SK-N-SH (cell line): ENCODE measurements at regions not wholly inside any gene's neighbourhood (a gene's known extent, or its start where the extent isn't known, plus 50 kb on each side); places are given as distances from the start of the nearest gene placed in this dataset.

Source experiments
- CTCF ChIA-PET: fragments of 300-600, 350-600 bp; formaldehyde crosslinking; extraction: SDS; loops from one replicate; lab custom pipeline; 2021; lab: Yijun Ruan, JAX
- POLR2A ChIA-PET: fragments of 350-600 bp; sonication (Branson Sonifier 250); formaldehyde crosslinking; extraction: SDS; loops from one replicate; lab custom pipeline; 2020; ENCODE audit warnings: antibody characterized with exemption, inconsistent platforms; lab: Yijun Ruan, JAX
- DNase-seq: peaks from one replicate; pipeline ENCODE4 v3.0.0; 2012
- H2AFZ ChIP-seq: fragments of 200-600 bp; sonication (generic); 2 replicates; pipeline ENCODE4 v1.8.1; 2016; ENCODE audit warnings: antibody characterized with exemption, mild to moderate bottlenecking, low read depth
- H3F3A ChIP-seq: fragments of 200-600 bp; sonication (generic); replicated peaks from 2 replicates; pipeline ENCODE3; 2016; ENCODE audit warnings: antibody characterized with exemption, mild to moderate bottlenecking; ENCODE audit not compliant: insufficient read depth
- H3K27ac ChIP-seq, 2 experiments: fragments of 200-500 bp in 1 of 2; fragments of 200-600 bp in 1 of 2; sonication (Bioruptor generic) in 1 of 2; sonication (generic), shearing (Covaris generic) in 1 of 2; 2 replicates each; pipeline versions ENCODE4 v1.5.1 to v1.6.1; 2014 to 2016; ENCODE audit warnings: low read depth in 2 of 2, inconsistent platforms in 1 of 2, low read length in 1 of 2, mild to moderate bottlenecking in 1 of 2, mixed read lengths in 1 of 2
- H3K27me3 ChIP-seq: fragments of 200-600 bp; sonication (generic), shearing (Covaris generic); 2 replicates; pipeline ENCODE4 v1.6.1; 2016; ENCODE audit warnings: mixed run types; ENCODE audit not compliant: insufficient read depth
- H3K36me3 ChIP-seq, 2 experiments: fragments of 200-500 bp in 1 of 2; fragments of 200-600 bp in 1 of 2; sonication (Bioruptor generic) in 1 of 2; sonication (generic) in 1 of 2; replicated peaks in 1 of 2; 2 replicates each; pipeline versions ENCODE3 to v1.5.1; 2014 to 2016; ENCODE audit warnings: low read length in 1 of 2, mild to moderate bottlenecking in 1 of 2; ENCODE audit not compliant: insufficient read depth in 2 of 2, control insufficient read depth in 1 of 2
- H3K4me1 ChIP-seq, 2 experiments: fragments of 200-500 bp in 1 of 2; fragments of 200-600 bp in 1 of 2; sonication (Bioruptor generic) in 1 of 2; sonication (generic), shearing (Covaris generic) in 1 of 2; 2 replicates each; pipeline versions ENCODE4 v1.5.1 to v1.6.1; 2014 to 2016; ENCODE audit warnings: low read depth in 1 of 2, low read length in 1 of 2, mixed run types in 1 of 2; ENCODE audit not compliant: insufficient read depth in 2 of 2, control insufficient read depth in 1 of 2
- H3K4me2 ChIP-seq: fragments of 200-600 bp; sonication (generic), shearing (Covaris generic); 2 replicates; pipeline ENCODE4 v1.6.1; 2017; ENCODE audit warnings: mixed run types
- H3K4me3 ChIP-seq, 2 experiments: fragments of 200-500 bp in 1 of 2; fragments of 200-600 bp in 1 of 2; sonication (Bioruptor generic) in 1 of 2; sonication (generic), shearing (Covaris generic) in 1 of 2; 2 replicates each; pipeline versions ENCODE4 v1.5.1 to v1.8.1; 2014 to 2016; ENCODE audit warnings: low read depth in 2 of 2, inconsistent platforms in 1 of 2, low read length in 1 of 2, mild to moderate bottlenecking in 1 of 2, mixed read lengths in 1 of 2, moderate library complexity in 1 of 2
- H3K79me2 ChIP-seq: fragments of 200-600 bp; sonication (generic); 2 replicates; pipeline ENCODE4 v1.8.1; 2017; ENCODE audit warnings: mild to moderate bottlenecking; ENCODE audit not compliant: insufficient read depth
- H3K9ac ChIP-seq: fragments of 200-600 bp; sonication (generic); 2 replicates; pipeline ENCODE4 v1.6.1; 2017; ENCODE audit warnings: mixed run types
- H3K9me2 ChIP-seq: fragments of 200-600 bp; sonication (generic); 2 replicates; pipeline ENCODE4 v1.6.1; 2017; ENCODE audit warnings: mixed run types
- H3K9me3 ChIP-seq: fragments of 200-600 bp; sonication (generic); 2 replicates; pipeline ENCODE4 v1.6.1; 2017; ENCODE audit warnings: mixed run types, mild to moderate bottlenecking, moderate library complexity
- H4K20me1 ChIP-seq: fragments of 200-600 bp; sonication (generic); 2 replicates; pipeline ENCODE4 v1.6.1; 2017; ENCODE audit warnings: mild to moderate bottlenecking, mixed run types; ENCODE audit not compliant: insufficient read depth
- FOXJ3 ChIP-seq: sonication (generic); formaldehyde crosslinking; IDR thresholded peaks from 2 replicates; pipeline ENCODE4 v1.5.1; 2020; ENCODE audit warnings: mild to moderate bottlenecking, missing genetic modification reagents
- MAX ChIP-seq: IDR thresholded peaks from 2 replicates; pipeline ENCODE4 v1.4.0; 2012; ENCODE audit warnings: low read depth
- POLR2AphosphoS5 ChIP-seq: IDR thresholded peaks from 2 replicates; pipeline ENCODE4 v1.6.1; 2012; ENCODE audit warnings: low read depth, low read length
- USF1 ChIP-seq: IDR thresholded peaks from 2 replicates; pipeline ENCODE4 v1.4.0; 2012; ENCODE audit warnings: low read depth, borderline replicate concordance
- ZBTB33 ChIP-seq: IDR thresholded peaks from 2 replicates; pipeline ENCODE4 v1.4.0; 2012; ENCODE audit warnings: low read depth, borderline replicate concordance
- WGBS: methylation state at CpG from one replicate; pipeline ENCODE4 v1.1.6; 2017; ENCODE audit warnings: low lambda C conversion rate; 5-methylcytosine and 5-hydroxymethylcytosine counted together

- Histone ChIP-seq H3K79me2 (no peaks in the 10 kb centered on the region), H4K20me1 (no peaks in the 10 kb centered on the region), H3K4me2 (no peak overlapping the region), H3K4me1 (peaks cover 0 to 10% of the 10 kb centered on the region in 2 experiments; a peak in 2 of 4 replicates), H3K36me3 (no peaks in the 10 kb centered on the region), H3K27me3 (no peaks in the 10 kb centered on the region), H3F3A (no peaks in the 10 kb centered on the region), H3K27ac (no peak overlapping the region), H3K9ac (no peak overlapping the region), H3K4me3 (no peak overlapping the region), H3K9me3 (no peaks in the 10 kb centered on the region), H3K9me2 (no peaks in the 10 kb centered on the region), H2AFZ (no peak overlapping the region)
- no peak for DNase-seq
- ChIA-PET POLR2A (no interaction called here), CTCF (no interaction called here)
- WGBS = 78% methylated on average over 3 of the region's 3 CpGs
- no peak for TF ChIP-seq FOXJ3 (CRISPR knock-in tag)
- no peak for TF ChIP-seq USF1
These were observed 360.1 kb downstream of the DLEU7 start for GRCh38 chr13:50483416-50483815.

- H2AFZ ChIP-seq = no peak overlapping the region
- no peaks in the 10 kb centered on the region for H3K9me3 ChIP-seq
- POLR2A ChIA-PET = no interaction called here
- H3K4me2 ChIP-seq = no peak overlapping the region
- no peaks in the 10 kb centered on the region for H3F3A ChIP-seq
- no peaks in the 10 kb centered on the region for H4K20me1 ChIP-seq
- no peaks in the 10 kb centered on the region for H3K36me3 ChIP-seq
- H3K27ac ChIP-seq = no peak overlapping the region
- no peaks in the 10 kb centered on the region for H3K79me2 ChIP-seq
- no peak overlapping the region for H3K4me3 ChIP-seq
- WGBS = 93% methylated on average over 12 of the region's 12 CpGs
- CTCF ChIA-PET = interaction anchor here (0.9 kb wide), 1 partner anchor 37 kb away, joined by 5 read pairs; no protein-coding TSS in a partner anchor
- H3K9me2 ChIP-seq = no peaks in the 10 kb centered on the region
- peaks cover 0 to 10% of the 10 kb centered on the region in 2 experiments; a peak in 2 of 4 replicates for H3K4me1 ChIP-seq
- no peak for DNase-seq
- no peak for TF ChIP-seq POLR2AphosphoS5
- no peak for TF ChIP-seq ZBTB33
- TF ChIP-seq MAX = no peak
- no peak for TF ChIP-seq FOXJ3 (CRISPR knock-in tag)
- no peaks in the 10 kb centered on the region for H3K27me3 ChIP-seq
- no peak overlapping the region for H3K9ac ChIP-seq
These were observed 358.9 kb downstream of the DLEU7 start for GRCh38 chr13:50484472-50485113.
